Activated T-cell treated with anti-CD3 and anti-CD28 coated beads for 1 hour (primary cell): ENCODE measurements at regions not wholly inside any gene's neighbourhood (a gene's known extent, or its start where the extent isn't known, plus 50 kb on each side); places are given as distances from the start of the nearest gene placed in this dataset.

Experiments
- DNase-seq: peaks from one replicate; pipeline ENCODE4 v3.0.0-alpha.2; 2020; ENCODE audit warnings: low read depth

DNA sequence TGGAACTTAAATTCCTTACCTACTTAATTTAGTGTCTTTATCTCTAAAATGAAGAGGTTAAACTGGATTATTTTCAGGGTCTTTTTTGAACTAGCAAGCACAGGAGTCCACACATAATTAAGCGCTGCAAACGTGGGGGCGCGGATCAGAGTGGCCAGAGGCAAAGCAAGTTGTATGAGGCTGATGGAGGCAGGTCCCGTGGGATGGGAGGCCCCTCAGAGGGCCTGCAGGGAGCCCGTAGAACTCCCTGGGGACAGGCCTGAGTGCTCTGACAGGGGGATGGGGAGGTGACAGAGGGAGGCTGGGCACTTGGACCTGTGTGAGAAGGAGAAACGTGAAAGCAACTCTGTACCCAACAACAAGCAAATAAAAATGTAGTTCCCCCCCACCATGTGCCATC lies 177.8 kb downstream of the ACKR3 start:
- DNase-seq: no peak

DNA sequence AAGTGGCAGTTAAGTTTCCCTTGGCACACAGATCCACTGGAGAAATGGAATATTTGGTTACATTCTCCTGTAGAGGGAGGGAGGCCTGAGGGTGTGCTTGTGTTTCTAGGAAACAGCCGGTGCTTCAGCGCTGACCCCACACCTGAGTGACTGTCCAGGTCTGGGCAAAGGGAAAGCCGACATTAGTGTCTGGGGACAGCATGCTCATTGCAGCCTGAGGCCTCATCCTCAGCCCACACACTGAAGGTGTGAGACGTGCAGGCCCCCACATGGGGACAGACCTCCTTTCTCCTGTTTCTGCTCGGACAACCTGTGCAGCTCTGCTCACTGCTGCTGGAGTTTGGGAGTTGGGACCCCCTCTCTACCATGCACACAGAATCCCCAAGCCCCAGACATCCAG lies 178.3 kb downstream of the ACKR3 start:
- no peak for DNase-seq

DNA sequence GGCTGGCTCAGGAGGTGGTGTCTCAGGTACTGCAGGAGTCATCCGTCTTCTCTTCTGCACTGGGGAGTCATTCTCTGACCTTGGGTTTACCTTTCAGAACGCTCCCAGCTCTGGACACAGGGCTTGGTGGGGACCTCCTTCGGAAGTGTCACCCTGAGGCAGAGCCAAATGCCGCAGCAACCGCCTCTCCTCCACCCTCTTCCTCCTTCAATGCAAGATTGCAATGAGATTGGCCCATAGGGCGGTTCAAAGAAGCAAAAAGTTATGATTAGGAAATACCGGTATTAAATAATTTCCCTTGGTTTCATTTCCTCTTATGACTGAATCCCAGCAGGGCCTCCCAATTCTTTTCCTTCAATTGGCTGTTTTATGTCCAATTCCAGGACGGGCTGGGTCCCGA lies 178.8 kb downstream of the ACKR3 start:
- no peak for DNase-seq

DNA sequence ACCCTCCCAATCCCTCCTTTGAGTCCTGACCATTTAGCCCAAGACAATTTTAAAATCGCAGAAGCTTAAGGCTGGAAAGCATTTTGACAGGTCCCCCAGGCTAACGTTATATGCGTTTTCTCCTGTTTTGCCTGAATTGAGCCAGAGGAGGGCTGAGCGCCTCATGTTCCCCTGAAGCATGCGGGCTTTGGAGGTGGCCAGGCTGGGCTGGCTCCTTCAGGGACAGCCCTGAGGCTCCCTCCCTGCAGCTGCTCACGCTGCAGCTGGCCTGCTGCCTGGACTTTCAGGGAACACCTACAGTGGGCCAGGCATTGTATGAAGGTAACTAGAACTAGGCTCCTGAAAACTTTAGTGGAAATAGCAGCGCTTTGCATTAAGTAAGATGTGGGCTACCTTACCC lies 179.2 kb downstream of the ACKR3 start:
- DNase-seq: no peak

DNA sequence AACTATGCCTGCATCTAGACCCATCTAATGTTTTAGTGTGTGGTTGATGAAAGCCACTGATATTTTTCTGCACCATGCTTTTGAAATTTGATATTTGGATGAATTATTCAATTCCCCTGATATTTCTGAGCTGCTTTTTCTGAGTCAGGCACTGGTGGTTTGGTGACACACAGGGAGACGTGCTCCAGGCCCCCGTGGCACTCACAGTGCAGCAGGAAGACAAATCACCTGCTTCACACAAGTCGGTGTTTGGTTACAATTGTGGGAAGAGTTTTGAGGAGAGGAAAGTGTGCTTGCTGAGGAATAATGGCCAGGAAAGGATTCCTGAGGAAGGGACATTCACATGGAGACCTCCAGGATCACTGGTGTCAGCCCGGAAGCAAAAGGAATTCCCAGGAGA lies 179.7 kb downstream of the ACKR3 start:
- DNase-seq: no peak

DNA sequence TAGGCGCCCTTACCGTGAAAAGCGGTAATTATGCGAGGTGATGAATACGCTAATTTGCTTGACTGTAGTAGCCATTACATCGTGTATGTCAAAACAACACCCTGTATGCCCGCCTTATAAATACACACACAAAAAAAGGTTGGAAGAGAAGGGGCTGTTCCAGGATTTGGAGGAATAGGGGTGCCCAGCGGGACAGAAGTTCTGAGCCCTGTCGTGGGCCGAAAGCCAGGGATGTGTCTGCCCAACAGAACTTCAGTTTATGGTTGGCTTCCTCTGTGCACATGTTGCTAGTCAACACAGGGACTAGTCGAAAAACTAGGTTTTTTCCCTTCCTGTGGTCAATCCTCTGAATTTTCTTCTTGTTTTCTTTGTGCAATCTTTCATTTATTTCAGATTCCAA lies 182.5 kb downstream of the ACKR3 start:
- DNase-seq: no peak

DNA sequence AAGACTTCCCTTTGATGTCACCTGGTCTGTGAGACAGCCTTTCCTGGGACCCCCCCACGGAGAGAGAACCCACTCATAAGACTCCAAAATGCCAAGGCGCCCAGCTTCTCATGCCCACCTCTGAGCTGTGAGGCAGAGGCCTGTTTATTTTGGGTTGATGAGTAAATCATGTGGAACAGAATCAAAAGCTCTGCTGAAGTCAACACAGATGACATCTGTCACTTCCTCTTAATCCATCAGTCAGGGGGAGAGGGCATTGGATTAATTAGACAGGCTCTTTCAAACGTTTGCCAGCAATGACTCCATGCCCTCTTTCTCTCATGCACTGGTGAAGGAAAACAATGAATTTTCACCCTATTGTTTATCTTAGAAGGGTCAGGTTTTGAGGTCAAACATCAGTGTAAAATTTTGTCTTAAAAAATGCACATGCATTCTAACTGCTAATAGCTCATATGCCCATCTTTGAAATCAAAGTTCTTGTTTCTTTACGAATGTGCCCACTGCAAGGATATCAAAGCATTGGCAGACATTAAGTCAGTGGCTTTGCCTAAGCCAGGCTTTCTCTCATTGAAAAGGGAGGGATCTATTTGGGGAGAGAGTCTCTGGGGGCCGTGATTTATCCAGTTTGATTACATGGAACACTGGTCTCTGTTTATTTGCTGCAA lies 184.1 kb downstream of the ACKR3 start:
- DNase-seq: no peak

DNA sequence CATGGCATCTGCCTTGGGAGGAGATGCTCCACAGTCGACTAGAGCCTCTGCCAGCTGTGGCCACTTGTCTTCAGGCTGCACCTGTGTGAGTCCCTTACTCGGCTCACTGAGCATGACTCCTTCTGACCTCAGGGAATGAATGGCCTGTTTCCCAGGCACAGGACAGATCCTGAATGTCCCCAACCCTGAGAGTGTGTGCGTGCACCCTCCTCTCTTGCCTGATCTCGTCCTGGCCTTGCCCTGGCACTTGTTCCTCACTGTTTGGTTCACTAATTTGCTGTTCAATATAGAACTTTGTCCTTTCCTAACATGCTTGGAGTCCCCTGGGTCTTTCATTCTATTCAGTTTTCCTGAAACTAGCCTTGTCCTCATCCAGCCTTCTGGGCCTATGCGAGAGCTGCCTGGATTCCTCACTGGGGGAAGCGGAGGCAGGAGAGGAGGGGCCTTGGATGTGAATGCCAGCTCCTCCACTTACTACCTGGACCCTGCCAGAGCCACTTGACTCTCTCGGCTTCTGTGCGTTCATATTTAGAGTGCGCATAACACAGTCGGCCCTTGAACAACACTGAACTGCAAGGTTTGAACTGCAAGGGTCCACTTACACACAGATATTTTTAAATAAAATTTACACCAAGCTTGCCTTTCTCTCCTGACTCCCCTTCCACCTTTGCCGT lies 184.8 kb downstream of the ACKR3 start:
- DNase-seq: no peak

DNA sequence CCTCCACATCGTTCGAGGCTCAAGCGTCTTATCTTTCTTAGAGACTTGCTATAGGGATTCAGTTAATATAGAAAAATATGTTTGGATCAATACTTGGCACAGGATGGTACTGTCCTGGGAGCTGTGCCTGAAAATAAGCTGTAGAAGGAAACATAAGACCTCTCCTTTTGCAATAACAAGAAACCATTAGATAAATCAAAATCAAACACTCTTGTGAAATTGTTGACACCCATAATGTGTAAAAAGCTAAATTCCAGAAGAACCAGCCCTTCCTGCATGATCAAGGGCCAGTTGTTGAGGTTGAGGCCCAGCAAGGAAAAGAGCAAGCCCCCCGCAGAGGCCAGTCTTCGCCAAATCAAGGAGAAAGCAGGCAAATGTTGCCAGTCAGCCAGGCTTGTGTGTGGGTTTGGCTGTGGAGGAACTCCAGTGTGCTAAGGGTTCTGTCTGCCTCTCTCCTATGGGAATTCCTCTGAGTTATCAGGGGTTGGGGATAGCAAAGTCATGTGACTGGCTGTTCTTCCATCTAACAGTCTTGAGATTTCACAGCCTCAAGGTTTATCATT lies 185.7 kb downstream of the ACKR3 start:
- no peak for DNase-seq

DNA sequence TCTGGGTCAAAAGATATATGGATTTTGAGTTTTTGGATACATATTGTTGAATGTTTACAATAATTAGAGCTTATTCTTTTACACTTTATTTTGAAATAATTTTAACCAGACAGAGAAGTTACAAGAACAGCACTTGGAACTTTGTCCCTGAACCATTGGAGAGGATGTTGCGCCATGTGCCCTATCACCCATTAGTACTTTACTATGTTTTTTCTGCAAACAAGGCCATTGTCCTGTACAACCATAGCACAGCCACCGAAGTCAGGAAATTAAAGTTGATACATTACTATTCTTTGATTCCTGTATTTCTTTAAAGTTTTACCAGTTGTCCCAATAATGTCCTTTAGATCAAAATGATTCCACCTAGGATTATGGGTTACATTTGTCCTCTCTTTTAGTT lies 188.8 kb downstream of the ACKR3 start:
- DNase-seq: no peak

DNA sequence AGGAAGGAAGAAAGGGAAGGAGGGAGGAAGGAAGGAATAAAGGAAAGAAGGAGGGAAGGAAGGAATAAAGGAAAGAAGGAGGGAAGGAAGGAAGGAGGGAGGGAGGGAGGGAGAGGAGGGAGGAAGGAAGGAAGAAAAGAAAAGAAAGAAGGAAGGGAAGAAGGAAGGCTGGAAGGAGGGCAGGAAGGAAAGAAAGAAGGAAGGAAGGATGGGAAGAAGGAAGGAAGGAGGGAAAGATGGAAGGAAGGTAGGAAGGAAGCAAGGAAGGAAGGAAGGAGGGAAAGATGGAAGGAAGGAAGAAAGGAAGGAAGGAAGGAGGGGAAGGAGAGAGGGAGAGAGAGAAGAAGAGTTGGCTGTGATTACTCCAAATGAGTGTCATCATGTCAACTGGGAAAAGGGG lies 190.6 kb downstream of the ACKR3 start:
- no peak for DNase-seq

DNA sequence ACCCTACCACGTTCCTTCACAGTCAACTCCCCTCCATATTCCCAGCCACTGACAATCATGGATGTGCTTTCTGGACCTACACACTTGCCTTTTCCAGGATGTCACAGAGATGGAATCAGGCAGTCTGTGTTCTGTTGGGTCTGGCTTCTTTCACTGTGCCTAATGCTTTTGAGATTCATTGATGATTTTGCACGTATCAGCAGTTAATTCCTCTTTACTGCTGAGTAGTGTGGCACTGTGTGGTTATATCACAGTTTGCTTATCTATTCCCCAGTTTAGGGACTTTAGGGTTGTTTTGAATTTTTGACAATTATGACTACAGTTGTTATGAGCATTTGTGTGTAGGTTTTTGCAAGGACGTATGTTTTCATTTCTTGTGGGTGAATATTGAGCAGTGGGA lies 191.7 kb downstream of the ACKR3 start:
- DNase-seq: no peak

DNA sequence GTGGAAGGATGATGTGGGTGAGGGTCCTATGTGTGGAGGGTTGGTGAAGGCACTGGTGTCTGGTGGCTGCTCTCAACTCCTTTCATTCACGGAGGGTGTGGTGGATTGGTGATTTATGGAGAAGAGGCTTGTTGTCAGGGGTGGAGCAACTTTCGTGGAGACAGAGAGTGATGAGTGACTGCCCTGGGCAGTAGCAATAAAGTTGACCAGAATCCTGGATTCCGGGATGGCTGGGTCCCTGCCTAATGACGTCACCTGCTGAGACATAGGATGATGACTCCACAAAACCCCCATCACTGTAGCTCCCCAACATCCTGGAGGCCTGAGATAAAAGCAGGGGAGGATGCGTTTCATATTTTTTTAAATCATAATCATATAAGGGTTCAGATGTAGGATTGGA lies 193.0 kb downstream of the ACKR3 start:
- no peak for DNase-seq

DNA sequence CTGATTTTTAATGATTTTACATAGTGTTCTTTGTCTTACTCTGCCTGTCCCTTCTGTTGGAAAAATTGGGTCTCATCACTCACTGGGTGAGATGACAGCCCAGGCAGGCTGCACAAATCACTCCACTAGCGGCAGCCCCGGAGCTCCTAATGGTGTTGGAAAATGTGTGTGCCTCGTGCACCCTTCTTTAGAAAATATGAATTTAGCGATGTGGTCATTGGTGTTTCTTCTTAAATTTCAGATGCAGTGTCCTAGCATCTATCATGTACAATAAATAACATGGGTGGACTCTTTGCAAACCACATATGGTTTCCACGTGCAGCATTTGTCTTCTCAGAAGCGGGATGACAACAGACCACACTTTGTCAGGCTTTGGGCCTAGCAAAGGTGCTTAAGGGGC lies 194.2 kb downstream of the ACKR3 start:
- DNase-seq: no peak

DNA sequence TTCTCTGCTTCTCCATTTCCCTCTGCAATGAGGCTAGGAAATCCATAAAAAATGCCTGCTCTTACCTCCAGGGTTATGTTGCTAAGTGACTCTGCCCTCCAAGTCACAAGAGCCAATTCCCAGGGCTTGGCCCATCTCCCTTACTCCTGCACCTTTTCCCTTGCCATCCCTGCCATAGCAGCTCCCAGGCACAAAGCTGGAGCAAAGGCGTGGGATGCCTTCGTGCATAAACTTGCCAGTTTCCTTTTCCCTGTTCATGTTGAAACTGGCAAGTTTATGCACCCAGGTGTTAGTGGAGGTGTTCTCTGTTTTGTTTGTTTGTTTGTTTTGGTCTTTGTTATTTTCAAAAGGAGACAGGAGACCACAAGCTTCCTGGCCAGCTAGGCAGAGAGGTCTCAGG lies 195.1 kb downstream of the ACKR3 start:
- DNase-seq: no peak

DNA sequence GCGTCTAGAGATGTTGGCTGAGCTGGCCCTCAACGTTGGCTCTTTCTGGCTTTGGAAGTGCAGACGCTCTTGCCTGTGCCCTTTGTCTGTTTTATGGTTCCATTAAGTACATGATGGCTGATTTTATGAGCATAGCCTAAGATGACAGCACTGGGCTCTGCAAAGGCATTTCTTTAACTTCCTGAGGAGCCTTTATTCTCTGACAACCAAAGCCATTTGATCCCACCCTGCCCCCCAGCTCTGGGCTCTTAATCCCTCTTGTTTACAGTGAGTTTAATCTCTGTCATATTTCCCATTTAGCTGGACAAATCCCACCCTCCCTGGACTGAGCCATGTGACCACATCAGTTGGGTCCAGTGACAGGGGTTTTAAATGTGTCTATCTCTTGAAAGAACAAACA lies 195.9 kb downstream of the ACKR3 start:
- DNase-seq: no peak

DNA sequence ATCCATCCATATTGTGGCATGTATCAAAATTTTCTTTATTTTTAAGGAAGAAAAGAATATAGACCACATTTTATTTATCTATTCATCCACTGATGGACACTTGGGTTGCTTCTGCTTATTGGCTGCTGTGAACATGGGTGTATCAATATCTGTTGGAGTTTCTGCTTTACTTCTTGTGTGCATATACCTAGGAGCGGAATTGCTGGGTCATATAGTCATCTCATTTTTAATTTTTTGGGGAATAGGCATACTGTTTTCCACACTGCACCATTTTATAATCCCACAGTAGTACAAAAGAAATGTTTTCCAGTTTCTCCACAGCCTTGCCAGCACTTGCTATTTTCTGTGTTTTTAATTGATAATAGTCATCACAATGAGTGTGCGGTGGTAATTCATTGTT lies 197.2 kb downstream of the ACKR3 start:
- no peak for DNase-seq

DNA sequence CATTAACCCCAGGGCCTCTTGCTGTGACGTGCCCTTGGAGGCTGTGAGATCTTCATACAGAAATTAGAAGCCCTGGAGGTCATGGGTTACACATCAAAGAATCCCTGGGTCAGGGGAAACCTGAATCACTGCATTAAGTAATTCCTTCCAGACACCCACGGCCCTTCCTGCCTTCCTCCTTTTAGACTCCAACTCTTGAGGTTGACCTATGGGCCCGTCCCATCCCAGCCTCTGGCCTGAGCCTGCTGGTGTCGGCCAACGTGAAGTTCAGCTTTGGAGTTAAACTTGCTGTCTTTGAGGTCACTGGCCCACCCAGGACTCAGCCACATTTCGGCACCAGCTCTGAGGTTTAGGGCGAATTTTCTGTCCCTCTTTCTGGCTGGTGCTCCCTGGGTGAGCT lies 198.3 kb downstream of the ACKR3 start:
- no peak for DNase-seq

DNA sequence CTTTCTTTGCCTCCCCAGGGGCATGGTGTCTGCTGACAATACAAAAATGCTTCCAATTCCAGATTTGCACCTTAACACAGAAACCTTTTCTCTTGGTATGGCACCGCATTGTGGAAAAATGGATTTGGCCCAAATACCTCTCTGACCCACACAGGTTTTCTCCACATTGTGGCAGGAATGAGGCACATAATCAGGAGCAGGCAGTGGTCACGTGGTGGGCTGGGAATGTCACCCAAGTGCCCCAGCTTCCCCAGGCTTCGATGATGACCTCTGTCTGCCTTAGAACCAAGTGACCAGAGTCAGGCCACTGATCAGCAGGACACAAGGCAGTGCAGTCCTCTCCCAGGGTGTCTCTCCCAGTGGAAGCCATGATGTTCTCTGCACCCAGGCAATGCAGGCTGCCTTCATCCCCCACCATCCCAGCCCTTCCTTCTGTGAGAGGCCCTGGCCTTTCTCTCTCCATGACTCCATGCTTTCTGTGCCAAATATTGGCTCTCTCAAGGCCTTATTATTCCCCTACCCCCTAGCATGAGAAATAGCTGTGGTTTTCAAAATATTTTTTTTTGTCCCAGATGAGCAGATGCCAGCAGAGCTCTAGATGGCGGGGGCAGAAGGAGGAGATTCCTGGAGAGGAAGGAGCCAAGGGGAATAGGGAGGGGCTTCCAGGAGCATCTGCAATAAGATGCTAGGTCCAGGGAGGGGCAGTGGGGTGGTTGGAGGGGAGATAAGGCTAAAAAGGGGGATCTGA lies 198.9 kb downstream of the ACKR3 start:
- no peak for DNase-seq

DNA sequence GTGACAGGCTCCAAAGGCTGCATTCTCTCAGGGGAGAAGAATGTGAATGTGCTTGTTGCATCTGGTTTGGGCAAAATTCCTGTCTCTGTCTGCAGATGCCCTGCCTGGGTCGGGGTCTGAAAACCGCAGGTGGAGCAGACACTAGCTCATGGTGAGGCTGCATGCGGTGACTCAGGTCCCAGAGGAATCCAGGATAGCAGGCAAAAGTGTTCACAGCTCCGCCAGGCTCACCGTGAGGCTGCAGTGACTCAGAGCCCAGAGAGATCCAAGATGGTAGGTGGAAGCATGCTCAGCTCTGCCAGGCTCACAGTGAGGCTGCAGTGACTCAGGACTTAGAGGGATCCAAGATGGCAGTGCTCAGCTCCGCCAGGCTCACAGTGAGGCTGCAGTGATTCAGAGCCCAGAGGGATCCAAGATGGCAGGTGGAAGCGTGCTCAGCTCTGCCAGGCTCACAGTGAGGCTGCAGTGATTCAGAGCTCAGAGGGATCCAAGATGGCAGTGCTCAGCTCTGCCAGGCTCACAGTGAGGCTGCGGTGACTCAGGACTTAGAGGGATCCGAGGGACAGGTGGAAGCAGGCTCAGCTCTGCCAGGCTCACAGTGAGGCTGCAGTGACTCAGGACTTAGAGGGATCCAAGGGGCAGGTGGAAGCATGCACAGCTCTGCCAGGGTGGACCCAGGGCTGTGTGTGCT lies 200.5 kb downstream of the ACKR3 start:
- DNase-seq: no peak

DNA sequence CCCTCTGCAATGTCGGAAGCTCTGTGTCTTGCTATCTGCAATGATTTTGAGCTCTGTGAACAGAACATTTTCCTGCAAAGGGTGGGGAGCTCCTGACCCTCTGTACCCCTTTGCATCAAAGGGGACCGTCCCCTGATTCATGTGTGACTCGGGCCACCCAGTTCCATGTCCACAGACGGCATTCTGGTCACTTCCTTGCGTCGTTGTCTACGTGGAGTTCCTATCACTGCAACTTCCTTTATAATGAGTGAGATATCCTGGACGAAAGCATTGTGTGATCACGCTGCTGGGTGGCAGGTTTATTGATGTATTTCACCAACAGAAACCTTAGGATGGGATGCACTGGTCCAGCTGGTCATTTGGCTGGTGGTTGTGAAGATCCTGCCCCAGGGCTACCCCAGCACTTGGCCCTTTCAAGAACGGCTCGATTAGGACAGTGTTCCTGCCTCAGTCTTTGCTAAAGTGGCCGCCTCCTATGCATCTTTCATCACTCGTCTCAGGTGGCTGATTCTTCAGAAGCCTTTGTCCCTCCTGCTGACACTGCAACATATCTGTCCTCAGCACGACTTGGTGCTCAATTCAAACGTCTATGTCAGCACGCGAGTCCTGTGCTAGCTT lies 202.7 kb downstream of the ACKR3 start:
- no peak for DNase-seq

DNA sequence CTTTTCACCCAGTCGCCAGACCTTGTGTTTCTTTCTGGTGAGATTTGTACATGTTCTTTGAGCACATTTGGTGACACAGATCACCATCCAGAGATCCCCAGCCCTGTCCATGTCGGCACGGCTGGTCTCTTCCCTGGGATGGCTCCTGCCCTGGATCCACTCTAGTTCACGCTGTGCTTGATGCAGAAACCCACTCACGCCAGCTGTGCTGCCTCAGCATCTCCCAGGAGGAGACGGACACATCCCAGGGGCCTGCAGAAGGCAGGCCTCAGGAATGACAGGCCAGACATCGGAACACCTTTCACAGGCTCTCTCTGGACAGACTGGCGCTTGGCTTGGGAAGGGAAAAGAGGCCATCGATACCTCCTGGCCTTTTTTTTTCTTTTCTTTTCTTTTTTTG lies 203.6 kb downstream of the ACKR3 start:
- no peak for DNase-seq
